GM10266 (cell line): ENCODE measurements at regions not wholly inside any gene's neighbourhood (a gene's known extent, or its start where the extent isn't known, plus 50 kb on each side); places are given as distances from the start of the nearest gene placed in this dataset.

Source experiments
- DNase-seq: peaks from one replicate; pipeline ENCODE4 v3.0.0; 2012; ENCODE audit errors: extremely low spot score
- TF ChIP-seq, protein P1 (sequence below): IDR thresholded peaks from 2 replicates; pipeline ENCODE4 v1.5.1; 2012; ENCODE audit warnings: mild to moderate bottlenecking, low read depth; ENCODE audit not compliant: control insufficient read depth, insufficient read depth; ENCODE audit errors: missing control alignments

- no peak for DNase-seq
- TF ChIP-seq, protein P1, sequence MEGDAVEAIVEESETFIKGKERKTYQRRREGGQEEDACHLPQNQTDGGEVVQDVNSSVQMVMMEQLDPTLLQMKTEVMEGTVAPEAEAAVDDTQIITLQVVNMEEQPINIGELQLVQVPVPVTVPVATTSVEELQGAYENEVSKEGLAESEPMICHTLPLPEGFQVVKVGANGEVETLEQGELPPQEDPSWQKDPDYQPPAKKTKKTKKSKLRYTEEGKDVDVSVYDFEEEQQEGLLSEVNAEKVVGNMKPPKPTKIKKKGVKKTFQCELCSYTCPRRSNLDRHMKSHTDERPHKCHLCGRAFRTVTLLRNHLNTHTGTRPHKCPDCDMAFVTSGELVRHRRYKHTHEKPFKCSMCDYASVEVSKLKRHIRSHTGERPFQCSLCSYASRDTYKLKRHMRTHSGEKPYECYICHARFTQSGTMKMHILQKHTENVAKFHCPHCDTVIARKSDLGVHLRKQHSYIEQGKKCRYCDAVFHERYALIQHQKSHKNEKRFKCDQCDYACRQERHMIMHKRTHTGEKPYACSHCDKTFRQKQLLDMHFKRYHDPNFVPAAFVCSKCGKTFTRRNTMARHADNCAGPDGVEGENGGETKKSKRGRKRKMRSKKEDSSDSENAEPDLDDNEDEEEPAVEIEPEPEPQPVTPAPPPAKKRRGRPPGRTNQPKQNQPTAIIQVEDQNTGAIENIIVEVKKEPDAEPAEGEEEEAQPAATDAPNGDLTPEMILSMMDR = no peak
Observed at GRCh38 chr5:1643651-1644392, 120.1 kb upstream of the LPCAT1 start.

DNA sequence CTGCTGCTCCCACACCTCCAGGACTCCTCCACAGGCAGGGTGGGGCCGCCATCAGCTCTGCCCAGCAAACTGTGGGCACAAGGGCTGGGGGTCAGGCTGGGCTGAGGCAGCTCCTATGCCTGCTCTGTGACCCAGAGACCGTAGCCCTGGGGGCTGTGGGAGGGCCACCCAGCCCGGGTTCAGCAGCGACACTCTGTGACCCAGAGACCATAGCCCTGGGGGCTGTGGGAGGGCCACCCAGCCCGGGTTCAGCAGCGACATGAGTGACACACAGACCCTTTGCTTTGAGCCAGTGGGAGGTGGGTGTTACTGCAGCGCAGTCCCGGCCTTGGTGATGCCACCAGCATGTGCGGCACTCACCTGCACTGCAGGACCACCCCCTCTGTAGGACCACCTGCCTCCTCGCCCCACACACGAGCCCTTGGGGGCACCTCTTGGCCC lies 118.9 kb upstream of the LPCAT1 start:
- TF ChIP-seq, protein P1 = no peak
- DNase-seq = no peak

- DNase-seq = no peak
- TF ChIP-seq, protein P1 = no peak
Observed at GRCh38 chr5:1642221-1642620, 118.5 kb upstream of the LPCAT1 start.

- peak; percentile 90 for DNase-seq
- TF ChIP-seq, protein P1 = peak; percentile 98
Observed at GRCh38 chr5:1641560-1642166, 117.9 kb upstream of the LPCAT1 start.

- DNase-seq = no peak
- TF ChIP-seq, protein P1 = no peak
Observed at GRCh38 chr5:1641041-1641440, 117.3 kb upstream of the LPCAT1 start.

- TF ChIP-seq, protein P1 = no peak
- no peak for DNase-seq
Observed at GRCh38 chr5:1640421-1640881, 116.7 kb upstream of the LPCAT1 start.

- DNase-seq = peak; percentile 4
- TF ChIP-seq, protein P1 = no peak
Observed at GRCh38 chr5:1639757-1640156, 116.0 kb upstream of the LPCAT1 start.
